Bronchial epithelial cell (primary cell): ENCODE measurements at regions not wholly inside any gene's neighbourhood (a gene's known extent, or its start where the extent isn't known, plus 50 kb on each side); places are given as distances from the start of the nearest gene placed in this dataset.

Experiments used
- DNase-seq: peaks from one replicate; pipeline ENCODE4 v3.0.0-alpha.2; 2010; ENCODE audit warnings: low read depth
- FAIRE-seq: peaks from 2 replicates; lab custom pipeline; 2011; peaks lifted over from hg19 to GRCh38; lab: Jason Lieb, UNC
- H3K27me3 ChIP-seq: 2 replicates; pipeline ENCODE4 v1.5.1; 2011; ENCODE audit warnings: low read length; ENCODE audit not compliant: control insufficient read depth, insufficient read depth
- H3K36me3 ChIP-seq: 2 replicates; pipeline ENCODE4 v1.5.1; 2011; ENCODE audit warnings: low read length; ENCODE audit not compliant: control insufficient read depth, insufficient read depth
- H3K4me3 ChIP-seq: 2 replicates; pipeline ENCODE4 v1.5.1; 2011; ENCODE audit warnings: mild to moderate bottlenecking, low read depth, low read length, control low read depth
- CTCF ChIP-seq: IDR thresholded peaks from 2 replicates; pipeline ENCODE4 v1.5.1; 2011; ENCODE audit warnings: mild to moderate bottlenecking, moderate library complexity, low read length, control low read depth, inconsistent platforms; ENCODE audit not compliant: insufficient read depth, severe bottlenecking

GRCh38 chr2:60376252-60376651 is 177.2 kb downstream of the BCL11A start:
- DNase-seq (no peak), FAIRE-seq (no peak)
- Histone ChIP-seq H3K27me3 (no peaks in the 10 kb centered on the region), H3K4me3 (no peak overlapping the region), H3K36me3 (no peaks in the 10 kb centered on the region)
- TF ChIP-seq CTCF = no peak

GRCh38 chr2:60371681-60372080 is 181.8 kb downstream of the BCL11A start:
- TF ChIP-seq CTCF = no peak
- no peak overlapping the region for H3K4me3 ChIP-seq
- DNase-seq = no peak
- no peaks in the 10 kb centered on the region for H3K36me3 ChIP-seq
- no peaks in the 10 kb centered on the region for H3K27me3 ChIP-seq
- no peak for FAIRE-seq

- no peak for TF ChIP-seq CTCF
- Histone ChIP-seq H3K36me3 (no peaks in the 10 kb centered on the region), H3K27me3 (no peaks in the 10 kb centered on the region), H3K4me3 (no peak overlapping the region)
- FAIRE-seq (peak; percentile 66), DNase-seq (no peak)
These were observed 182.2 kb downstream of the BCL11A start for GRCh38 chr2:60371219-60371618.

GRCh38 chr2:60370814-60371213 is 182.6 kb downstream of the BCL11A start:
- DNase-seq = no peak

GRCh38 chr2:60368456-60368855 is 185.0 kb downstream of the BCL11A start:
- TF ChIP-seq CTCF = no peak
- DNase-seq = no peak
- Histone ChIP-seq H3K27me3 (no peaks in the 10 kb centered on the region), H3K36me3 (no peaks in the 10 kb centered on the region), H3K4me3 (no peak overlapping the region)
- FAIRE-seq = no peak

More at GRCh38 chr2:60370814-60371213, 182.6 kb downstream of the BCL11A start:
- TF ChIP-seq CTCF = no peak
- no peak for FAIRE-seq
- Histone ChIP-seq H3K4me3 (no peak overlapping the region), H3K36me3 (no peaks in the 10 kb centered on the region), H3K27me3 (no peaks in the 10 kb centered on the region)

GRCh38 chr2:60366135-60366712 is 187.2 kb downstream of the BCL11A start:
- H3K4me3 ChIP-seq = no peak overlapping the region
- no peak for TF ChIP-seq CTCF
- FAIRE-seq = no peak
- no peak for DNase-seq
- no peaks in the 10 kb centered on the region for H3K36me3 ChIP-seq
- H3K27me3 ChIP-seq = no peaks in the 10 kb centered on the region
